ENCODE measurements at regions not wholly inside any gene's neighbourhood (a gene's known extent, or its start where the extent isn't known, plus 50 kb on each side); places are given as distances from the start of the nearest gene placed in this dataset.

- Histone ChIP-seq H4K20me1 (ENCODE audit: insufficient read depth, low read length) (no peaks in the 10 kb centered on the region), H3K4me3 (ENCODE audit: low read length) (no peak overlapping the region), H3K79me2 (ENCODE audit: low read length) (no peaks in the 10 kb centered on the region), H3F3A (ENCODE audit: insufficient read depth, low read length) (no peaks in the 10 kb centered on the region), H3K36me3 (replicated peaks; ENCODE audit: insufficient read depth, low read length) (no peaks in the 10 kb centered on the region), H3K27ac (ENCODE audit: low read length) (no peak overlapping the region), H2AFZ (ENCODE audit: low read length) (no peak overlapping the region), H3K9me2 (replicated peaks; ENCODE audit: insufficient read depth, low read length) (no peaks in the 10 kb centered on the region), H3K27me3 (replicated peaks; ENCODE audit: insufficient read depth, low read length) (no peaks in the 10 kb centered on the region), H3K9ac (ENCODE audit: low read length) (no peak overlapping the region), H3K4me2 (ENCODE audit: low read depth, low read length) (no peak overlapping the region), H3K4me1 (ENCODE audit: low read length) (no peaks in the 10 kb centered on the region), H3K9me3 (replicated peaks; ENCODE audit: insufficient read depth, low read length) (no peaks in the 10 kb centered on the region)
- DNase-seq = no peak
- no peak for TF ChIP-seq EZH2phosphoT487 (IDR thresholded peaks at IDR 0.05; ENCODE audit: low read length)
- TF ChIP-seq CTCF (IDR thresholded peaks at IDR 0.05; ENCODE audit: low read length) = no peak
These were observed 700.3 kb downstream of the CDH11 start for GRCh38 chr16:64421515-64421914.

- H3K27ac ChIP-seq (ENCODE audit: low read length) = no peak overlapping the region
- H3K9ac ChIP-seq (ENCODE audit: low read length) = no peak overlapping the region
- H3K9me3 ChIP-seq (replicated peaks; ENCODE audit: insufficient read depth, low read length) = no peaks in the 10 kb centered on the region
These were observed 702.0 kb downstream of the CDH11 start for GRCh38 chr16:64419832-64420231.

GRCh38 chr16:64417711-64418227 is 704.1 kb downstream of the CDH11 start:
- no peaks in the 10 kb centered on the region for H3K4me1 ChIP-seq (ENCODE audit: low read length)
- H3K9ac ChIP-seq (ENCODE audit: low read length) = no peak overlapping the region
- TF ChIP-seq EZH2 (optimal IDR thresholded peaks at IDR 0.05; ENCODE audit: low read depth, low read length) (no peak), EZH2phosphoT487 (IDR thresholded peaks at IDR 0.05; ENCODE audit: low read length) (no peak), CTCF (IDR thresholded peaks at IDR 0.05; ENCODE audit: low read length) (no peak)
- no peak overlapping the region for H2AFZ ChIP-seq (ENCODE audit: low read length)
- H4K20me1 ChIP-seq (ENCODE audit: insufficient read depth, low read length) = no peaks in the 10 kb centered on the region
- H3K36me3 ChIP-seq (replicated peaks; ENCODE audit: insufficient read depth, low read length) = no peaks in the 10 kb centered on the region
- H3K79me2 ChIP-seq (ENCODE audit: low read length) = no peaks in the 10 kb centered on the region
- H3F3A ChIP-seq (ENCODE audit: insufficient read depth, low read length) = no peaks in the 10 kb centered on the region
- no peak overlapping the region for H3K4me2 ChIP-seq (ENCODE audit: low read depth, low read length)
- no peaks in the 10 kb centered on the region for H3K9me3 ChIP-seq (replicated peaks; ENCODE audit: insufficient read depth, low read length)
- H3K9me2 ChIP-seq (replicated peaks; ENCODE audit: insufficient read depth, low read length) = no peaks in the 10 kb centered on the region
- no peaks in the 10 kb centered on the region for H3K27me3 ChIP-seq (replicated peaks; ENCODE audit: insufficient read depth, low read length)
- no peak overlapping the region for H3K4me3 ChIP-seq (ENCODE audit: low read length)
- DNase-seq = no peak
- no peak overlapping the region for H3K27ac ChIP-seq (ENCODE audit: low read length)

More at GRCh38 chr16:64419832-64420231, 702.0 kb downstream of the CDH11 start:
- TF ChIP-seq EZH2 (optimal IDR thresholded peaks at IDR 0.05; ENCODE audit: low read depth, low read length) (no peak), CTCF (IDR thresholded peaks at IDR 0.05; ENCODE audit: low read length) (no peak), EZH2phosphoT487 (IDR thresholded peaks at IDR 0.05; ENCODE audit: low read length) (no peak)
- no peaks in the 10 kb centered on the region for H3K36me3 ChIP-seq (replicated peaks; ENCODE audit: insufficient read depth, low read length)
- H3K27me3 ChIP-seq (replicated peaks; ENCODE audit: insufficient read depth, low read length) = no peaks in the 10 kb centered on the region
- H3F3A ChIP-seq (ENCODE audit: insufficient read depth, low read length) = no peaks in the 10 kb centered on the region
- H2AFZ ChIP-seq (ENCODE audit: low read length) = no peak overlapping the region
- H3K4me3 ChIP-seq (ENCODE audit: low read length) = no peak overlapping the region
- no peaks in the 10 kb centered on the region for H3K4me1 ChIP-seq (ENCODE audit: low read length)
- no peak for DNase-seq
- no peaks in the 10 kb centered on the region for H3K9me2 ChIP-seq (replicated peaks; ENCODE audit: insufficient read depth, low read length)
- no peaks in the 10 kb centered on the region for H4K20me1 ChIP-seq (ENCODE audit: insufficient read depth, low read length)
- no peak overlapping the region for H3K4me2 ChIP-seq (ENCODE audit: low read depth, low read length)
- no peaks in the 10 kb centered on the region for H3K79me2 ChIP-seq (ENCODE audit: low read length)
